GM12865 (cell line): ENCODE measurements at regions not wholly inside any gene's neighbourhood (a gene's known extent, or its start where the extent isn't known, plus 50 kb on each side); places are given as distances from the start of the nearest gene placed in this dataset.

ENCODE experiments used
- DNase-seq: peaks from one replicate; pipeline ENCODE4 v3.0.0; 2010; ENCODE audit warnings: low read depth
- H3K4me3 ChIP-seq: 2 replicates; pipeline ENCODE4 v1.5.1; 2011; ENCODE audit warnings: mild to moderate bottlenecking, low read depth, low read length, control low read depth
- CTCF ChIP-seq: IDR thresholded peaks from 2 replicates; pipeline ENCODE4 v1.5.1; 2011; ENCODE audit warnings: low read length, control low read depth, low read depth, inconsistent platforms; ENCODE audit not compliant: insufficient read depth; ENCODE audit errors: missing control alignments

- TF ChIP-seq CTCF: no peak
- no peak overlapping the region for H3K4me3 ChIP-seq
- no peak for DNase-seq
Observed at GRCh38 chr1:29828526-29829447, 592.5 kb downstream of the PTPRU start.

- no peak for DNase-seq
Observed at GRCh38 chr1:29827801-29828525, 591.6 kb downstream of the PTPRU start.

GRCh38 chr1:29827237-29827750 lies 591.0 kb downstream of the PTPRU start:
- DNase-seq: no peak
- no peak for TF ChIP-seq CTCF
- no peak overlapping the region for H3K4me3 ChIP-seq

More at GRCh38 chr1:29827801-29828525, 591.6 kb downstream of the PTPRU start:
- no peak overlapping the region for H3K4me3 ChIP-seq
- TF ChIP-seq CTCF: no peak

- no peak for TF ChIP-seq CTCF
- no peak overlapping the region for H3K4me3 ChIP-seq
- no peak for DNase-seq
Observed at GRCh38 chr1:29826646-29827045, 590.3 kb downstream of the PTPRU start.

- TF ChIP-seq CTCF: no peak
- no peak for DNase-seq
- no peak overlapping the region for H3K4me3 ChIP-seq
Observed at GRCh38 chr1:29825941-29826415, 589.7 kb downstream of the PTPRU start.

- no peak for DNase-seq
- TF ChIP-seq CTCF: no peak
- H3K4me3 ChIP-seq: no peak overlapping the region
Observed at GRCh38 chr1:29825274-29825940, 589.1 kb downstream of the PTPRU start.
